ENCODE measurements at regions not wholly inside any gene's neighbourhood (a gene's known extent, or its start where the extent isn't known, plus 50 kb on each side); places are given as distances from the start of the nearest gene placed in this dataset.
A peak's percentile ranks its signal among the peaks of the same experiment; 100 is the strongest.

- DNase-seq (ENCODE audit: low read depth) = no peak
- no peak overlapping the region for H3K4me3 ChIP-seq (ENCODE audit: control insufficient read depth, low read depth, low read length)
- no peak for TF ChIP-seq CTCF (conservative IDR thresholded peaks at IDR 0.05; ENCODE audit: control insufficient read depth, insufficient read depth, low read depth, low read length)
Measured at GRCh38 chr20:4369119-4369797, 120.2 kb upstream of the ADRA1D start.

- H3K4me3 ChIP-seq (ENCODE audit: control insufficient read depth, low read depth, low read length) = no peak overlapping the region
- TF ChIP-seq CTCF (conservative IDR thresholded peaks at IDR 0.05; ENCODE audit: control insufficient read depth, insufficient read depth, low read depth, low read length) = no peak
- DNase-seq (ENCODE audit: low read depth) = peak; percentile 16
Measured at GRCh38 chr20:4366076-4366475, 117.0 kb upstream of the ADRA1D start.

- DNase-seq (ENCODE audit: low read depth) = no peak
- no peak overlapping the region for H3K4me3 ChIP-seq (ENCODE audit: control insufficient read depth, low read depth, low read length)
- TF ChIP-seq CTCF (conservative IDR thresholded peaks at IDR 0.05; ENCODE audit: control insufficient read depth, insufficient read depth, low read depth, low read length) = no peak
Measured at GRCh38 chr20:4358552-4358951, 109.5 kb upstream of the ADRA1D start.

GRCh38 chr20:4352348-4352747, 103.3 kb upstream of the ADRA1D start:
- TF ChIP-seq CTCF (conservative IDR thresholded peaks at IDR 0.05; ENCODE audit: control insufficient read depth, insufficient read depth, low read depth, low read length) = no peak
- H3K4me3 ChIP-seq (ENCODE audit: control insufficient read depth, low read depth, low read length) = no peak overlapping the region
- no peak for DNase-seq (ENCODE audit: low read depth)

- DNase-seq (ENCODE audit: low read depth) = no peak
- H3K4me3 ChIP-seq (ENCODE audit: control insufficient read depth, low read depth, low read length) = no peak overlapping the region
- TF ChIP-seq CTCF (conservative IDR thresholded peaks at IDR 0.05; ENCODE audit: control insufficient read depth, insufficient read depth, low read depth, low read length) = no peak
Measured at GRCh38 chr20:4350096-4350495, 101.0 kb upstream of the ADRA1D start.

GRCh38 chr20:4344670-4345069, 95.6 kb upstream of the ADRA1D start:
- no peak for TF ChIP-seq CTCF (conservative IDR thresholded peaks at IDR 0.05; ENCODE audit: control insufficient read depth, insufficient read depth, low read depth, low read length)
- H3K4me3 ChIP-seq (ENCODE audit: control insufficient read depth, low read depth, low read length) = no peak overlapping the region
- no peak for DNase-seq (ENCODE audit: low read depth)

GRCh38 chr20:4342609-4343008, 93.5 kb upstream of the ADRA1D start:
- DNase-seq (ENCODE audit: low read depth) = no peak

More at GRCh38 chr20:4342609-4343008, 93.5 kb upstream of the ADRA1D start:
- TF ChIP-seq CTCF (conservative IDR thresholded peaks at IDR 0.05; ENCODE audit: control insufficient read depth, insufficient read depth, low read depth, low read length) = no peak
- H3K4me3 ChIP-seq (ENCODE audit: control insufficient read depth, low read depth, low read length) = no peak overlapping the region
